ENCODE measurements at regions not wholly inside any gene's neighbourhood (a gene's known extent, or its start where the extent isn't known, plus 50 kb on each side); places are given as distances from the start of the nearest gene placed in this dataset.
"Not testable (repeated sequence)": the region's sequence is repeated elsewhere in the genome, so short reads cannot be mapped to it uniquely, and the experiment has no call there.

DNA sequence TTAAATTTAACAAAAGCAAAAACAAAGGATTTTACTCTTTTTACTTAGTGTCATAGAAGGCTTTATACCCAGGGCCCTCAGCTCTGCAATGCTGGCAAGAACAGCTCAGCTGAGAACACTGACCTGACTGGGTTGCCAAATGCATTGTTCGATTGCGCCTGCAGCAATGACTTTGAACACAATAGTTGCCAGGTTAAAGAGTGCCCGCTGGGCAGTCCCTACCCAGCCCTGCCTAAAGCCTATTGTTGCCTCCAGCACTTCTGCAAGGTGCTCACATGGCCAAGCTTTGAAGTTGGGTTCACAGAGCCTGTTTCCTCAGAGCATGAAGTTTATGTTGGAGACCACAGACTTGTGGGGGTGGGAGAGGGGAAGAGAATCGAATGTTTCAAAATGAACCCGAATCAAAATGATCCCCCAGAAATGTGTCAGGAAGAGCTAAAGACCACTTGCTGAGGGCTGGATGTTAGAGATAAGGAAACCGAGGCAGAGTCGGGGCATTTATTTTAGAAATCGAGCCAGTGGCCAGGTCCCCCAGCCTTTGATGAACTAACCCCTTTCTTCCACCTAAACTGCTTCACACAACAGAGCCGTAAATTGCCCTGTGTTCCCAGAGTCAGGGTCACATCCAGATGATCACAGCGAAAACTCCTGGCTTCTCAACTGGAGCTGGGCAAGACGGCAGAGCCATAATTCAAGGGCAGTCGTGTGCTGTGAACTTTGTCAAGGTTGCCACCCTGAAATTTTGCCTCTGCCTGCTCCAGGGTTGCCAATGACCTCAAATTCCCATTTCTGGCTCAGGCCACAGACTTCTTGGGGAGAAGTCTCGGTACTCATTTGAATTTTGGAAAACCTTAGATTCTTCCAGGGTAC lies 55.0 kb downstream of the FOXA2 start:
- DNase-seq (ENCODE audit: low read depth), result no peak

DNA sequence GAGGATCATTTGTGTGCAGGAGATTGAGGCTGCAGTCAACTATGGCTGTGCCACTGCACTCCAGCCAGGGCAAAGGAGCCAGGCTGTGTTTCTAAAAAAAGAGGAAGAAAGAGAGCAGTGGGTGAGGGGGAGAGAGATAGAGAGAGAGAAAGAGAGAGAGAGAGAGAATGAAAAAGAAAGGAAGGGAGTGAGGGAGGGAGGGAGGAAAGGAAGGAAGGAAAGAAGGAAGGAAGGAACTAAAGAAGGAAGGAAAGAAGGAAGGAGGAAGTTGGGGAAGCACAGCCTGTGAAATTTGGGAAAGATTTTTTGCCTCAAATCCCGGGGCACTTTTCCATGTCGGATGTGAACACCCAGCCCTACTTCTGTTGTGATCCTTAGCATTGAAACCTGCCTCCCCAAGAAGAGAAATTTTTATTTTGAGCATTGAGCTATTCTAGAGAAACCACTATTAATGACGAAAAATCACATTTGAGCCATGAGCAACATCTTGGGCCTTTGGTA lies 57.8 kb downstream of the FOXA2 start:
- no peak for DNase-seq (ENCODE audit: low read depth)

DNA sequence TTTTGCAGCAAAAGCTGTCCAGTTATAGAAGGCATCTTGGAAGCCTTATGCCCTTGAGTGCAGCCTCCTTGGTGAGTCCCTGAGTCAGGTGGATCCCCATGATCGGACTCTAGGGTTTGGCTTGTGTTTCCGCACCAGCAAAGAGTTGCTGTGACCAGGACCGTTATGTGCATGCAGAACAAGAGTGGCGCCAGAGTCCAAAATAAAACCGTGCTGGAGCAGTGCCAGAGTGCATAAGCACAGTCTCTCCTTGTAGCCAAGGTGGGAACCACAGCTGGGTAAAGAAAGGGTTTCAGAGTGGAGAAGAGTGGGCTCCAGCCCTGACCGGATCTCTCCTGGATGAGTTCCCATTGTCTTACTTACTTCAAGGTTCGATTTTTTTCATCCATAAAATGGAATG lies 58.6 kb downstream of the FOXA2 start:
- no peak for DNase-seq (ENCODE audit: low read depth)

DNA sequence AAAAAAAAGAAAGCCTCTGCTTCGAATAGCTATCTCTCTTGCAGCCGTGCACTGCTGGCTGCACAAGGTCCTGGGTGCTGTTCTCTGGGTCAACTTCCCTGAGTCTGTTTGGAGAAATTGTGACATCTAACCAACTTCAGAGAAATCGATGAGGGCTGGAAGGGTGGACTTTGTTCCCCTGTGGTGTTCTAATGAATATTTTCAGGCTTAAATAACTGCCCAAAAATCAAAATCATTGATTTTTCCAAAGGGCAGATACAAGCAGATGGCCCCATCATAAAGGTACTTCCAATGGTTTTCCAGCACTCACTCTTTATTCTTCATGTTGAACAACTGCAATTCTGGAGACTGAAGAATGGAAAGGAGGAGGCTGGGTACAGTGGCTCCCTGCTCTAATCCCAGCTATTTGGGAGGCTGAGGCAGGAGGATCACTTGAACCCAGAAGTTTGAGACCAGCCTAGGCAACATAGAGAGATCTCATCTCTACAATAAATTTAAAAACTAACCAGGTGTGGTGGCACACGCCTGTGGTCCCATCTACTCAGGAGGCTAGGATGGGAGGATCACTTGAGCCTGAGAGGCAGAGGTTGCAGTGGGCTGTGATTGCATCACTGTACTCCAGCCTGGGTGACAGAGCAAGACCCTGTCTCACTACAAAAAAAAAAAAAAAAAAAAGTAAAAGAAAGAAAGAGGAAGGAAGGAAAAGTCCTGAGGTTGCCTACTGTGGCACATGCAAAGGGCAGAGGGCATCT lies 59.1 kb downstream of the FOXA2 start:
- no peak for DNase-seq (ENCODE audit: low read depth)

DNA sequence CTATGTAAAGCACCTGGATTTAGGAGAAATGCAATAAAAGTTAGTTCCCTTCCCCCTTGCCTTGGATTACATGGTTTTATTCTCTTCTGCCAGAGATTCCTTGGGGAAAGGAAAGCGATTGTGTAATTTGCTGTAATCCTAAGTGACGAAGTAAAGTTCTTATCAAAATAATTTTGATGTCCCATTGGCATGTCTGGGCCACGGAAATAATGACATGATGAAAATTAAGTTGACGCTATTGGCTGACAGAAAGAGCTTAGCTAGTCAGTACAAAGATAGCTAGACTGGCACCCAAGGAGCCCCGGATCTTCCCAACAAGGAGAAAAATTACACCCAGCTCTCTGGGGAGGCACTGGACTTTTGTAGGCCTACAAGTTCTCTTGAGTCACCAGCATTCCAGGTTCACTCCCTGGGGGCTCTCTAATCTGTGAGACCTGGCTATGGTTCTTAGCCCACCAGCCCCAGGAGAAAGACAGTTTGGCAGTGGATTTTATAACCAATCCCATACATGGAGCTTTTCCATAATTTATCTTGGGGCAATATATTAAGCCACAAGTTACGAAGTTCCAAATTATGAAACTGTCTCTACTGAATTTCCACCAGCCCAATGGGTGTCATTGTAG lies 59.9 kb downstream of the FOXA2 start:
- no peak for DNase-seq (ENCODE audit: low read depth)

DNA sequence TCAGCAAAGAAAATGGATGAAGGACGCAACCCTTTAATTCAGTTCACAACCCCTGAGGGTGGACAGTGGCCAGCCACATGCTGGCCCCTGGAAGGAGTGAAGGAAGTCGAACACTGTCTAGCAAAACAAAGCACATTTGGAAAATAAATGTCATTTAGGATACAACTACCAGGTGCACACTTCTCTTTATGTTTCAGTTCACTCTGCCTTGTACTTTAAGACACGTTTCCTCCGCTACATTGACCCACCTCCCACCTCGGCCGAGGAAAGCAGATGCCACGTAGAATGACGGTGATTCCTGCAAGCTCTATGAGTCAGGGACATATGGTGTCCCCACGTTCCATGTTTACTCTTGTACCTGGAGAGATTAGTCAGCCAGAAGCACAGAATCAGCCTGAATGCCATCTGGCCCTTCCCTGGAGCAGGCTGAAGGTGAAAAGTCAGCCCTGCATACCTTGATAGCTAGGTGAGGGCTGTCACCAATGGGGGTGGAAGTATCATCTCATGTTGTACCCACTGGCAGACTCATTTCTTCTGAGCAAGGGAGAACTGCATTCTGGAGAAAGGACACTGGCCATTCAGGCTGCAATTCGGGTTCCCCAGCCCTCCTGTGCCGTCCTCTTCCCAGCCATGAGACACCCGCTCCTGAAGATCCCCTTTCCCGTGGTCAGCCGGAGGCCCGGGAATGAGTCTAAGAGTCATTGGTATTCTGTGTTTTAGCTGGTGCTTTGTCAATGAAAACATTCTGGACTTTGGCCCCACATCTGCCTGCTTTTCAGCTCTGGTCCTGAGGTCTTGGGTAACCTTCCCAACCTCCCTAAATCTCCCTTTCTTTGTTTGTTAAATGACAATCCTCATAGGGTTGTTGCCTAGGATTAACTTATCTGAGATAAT lies 60.6 kb downstream of the FOXA2 start:
- DNase-seq (ENCODE audit: low read depth), result no peak

DNA sequence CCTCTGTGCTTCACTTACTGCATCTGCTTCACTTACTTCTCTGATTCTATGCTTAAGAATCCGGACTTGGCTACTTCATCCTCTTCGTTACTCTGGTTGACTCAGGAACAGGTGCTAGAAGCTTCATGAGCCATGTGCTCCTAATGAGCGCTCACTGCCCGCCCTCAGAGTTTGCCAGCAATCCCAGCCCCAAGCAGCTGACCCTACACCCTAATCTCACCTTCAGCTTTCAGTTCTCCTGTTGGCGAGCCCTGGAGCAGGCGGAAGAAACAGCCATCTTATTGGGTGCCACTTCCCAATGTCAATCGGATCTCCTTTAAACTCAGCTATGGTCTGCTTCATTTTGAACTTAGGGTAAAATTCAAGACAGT lies 61.3 kb downstream of the FOXA2 start:
- DNase-seq (ENCODE audit: low read depth), result no peak

DNA sequence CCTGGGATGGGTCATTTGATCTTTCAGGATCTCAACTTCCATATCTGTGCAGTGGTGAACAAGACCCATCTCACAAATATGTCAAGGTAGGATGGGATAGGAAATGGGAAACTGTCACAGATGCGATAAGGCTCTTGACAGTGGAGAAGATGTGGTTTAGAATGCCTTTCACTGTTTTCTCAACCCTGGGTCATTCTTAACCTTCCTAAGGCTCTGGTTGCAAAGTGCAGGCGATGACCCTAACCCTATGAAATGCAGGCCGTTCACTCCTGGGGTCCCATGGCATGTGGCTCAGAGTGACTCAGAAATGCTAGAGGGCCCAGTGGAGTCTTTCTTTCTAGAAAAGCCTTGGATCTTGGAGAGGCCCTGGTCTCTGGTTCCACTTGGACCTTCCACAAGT lies 61.7 kb downstream of the FOXA2 start:
- no peak for DNase-seq (ENCODE audit: low read depth)

DNA sequence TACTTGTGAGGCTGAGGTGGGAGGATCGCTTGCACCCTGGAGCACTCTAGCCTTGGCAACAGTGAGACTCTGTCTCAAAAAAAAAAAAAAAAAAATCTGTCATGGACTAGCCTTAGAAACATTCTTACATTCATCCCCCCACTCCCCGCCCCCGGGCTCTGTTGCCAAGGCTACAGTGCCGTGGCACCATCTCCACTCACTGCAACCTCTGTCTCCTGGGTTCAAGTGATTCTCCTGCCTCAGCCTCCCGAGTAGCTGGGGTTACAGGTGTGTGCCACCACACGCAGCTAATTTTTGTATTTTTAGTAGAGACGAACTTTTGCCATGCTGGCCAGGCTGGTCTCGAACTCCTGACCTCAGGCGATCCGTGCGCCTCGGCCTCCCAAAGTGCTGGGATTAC lies 62.4 kb downstream of the FOXA2 start:
- not testable (repeated sequence) for DNase-seq (ENCODE audit: low read depth)

DNA sequence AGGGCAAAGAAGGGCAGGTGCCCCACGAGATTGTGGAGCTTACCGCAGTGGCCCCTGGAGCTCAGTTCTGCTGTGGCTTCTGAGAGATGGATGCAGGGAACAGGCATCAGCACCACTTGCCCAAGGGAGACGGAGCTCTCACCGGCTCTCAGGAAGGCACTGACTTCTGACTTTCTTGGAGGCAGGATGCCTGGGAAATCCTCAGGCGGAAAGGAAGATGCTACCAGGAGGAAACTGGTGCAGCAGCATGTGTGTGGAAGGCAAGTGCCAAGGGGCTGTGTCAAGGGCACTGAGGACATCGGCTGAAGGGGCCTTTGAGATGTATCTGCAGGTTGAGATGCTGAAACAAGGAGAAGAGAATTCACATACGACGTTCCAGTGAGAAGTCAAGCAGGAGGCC lies 64.0 kb downstream of the FOXA2 start:
- DNase-seq (ENCODE audit: low read depth), result no peak

DNA sequence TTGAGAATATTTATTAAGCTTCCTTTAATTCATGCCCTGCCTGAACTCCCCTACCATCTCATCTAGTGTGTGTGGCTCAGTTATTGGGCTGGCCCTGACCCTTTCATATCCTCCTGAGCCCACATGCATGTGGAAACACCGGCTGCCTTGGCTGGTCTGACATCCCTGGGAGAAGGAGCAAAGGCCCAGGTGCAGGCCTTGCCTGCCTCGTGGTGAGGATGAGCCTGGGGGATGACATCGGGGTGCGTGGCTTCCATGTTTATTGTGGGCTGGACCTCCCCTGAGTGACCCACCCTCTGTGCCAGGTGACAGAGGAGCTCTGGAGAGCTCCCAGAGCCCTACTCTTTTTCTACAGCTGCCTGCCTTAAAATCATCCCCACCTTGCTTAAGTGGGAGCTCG lies 69.1 kb downstream of the FOXA2 start:
- DNase-seq (ENCODE audit: low read depth), result no peak

DNA sequence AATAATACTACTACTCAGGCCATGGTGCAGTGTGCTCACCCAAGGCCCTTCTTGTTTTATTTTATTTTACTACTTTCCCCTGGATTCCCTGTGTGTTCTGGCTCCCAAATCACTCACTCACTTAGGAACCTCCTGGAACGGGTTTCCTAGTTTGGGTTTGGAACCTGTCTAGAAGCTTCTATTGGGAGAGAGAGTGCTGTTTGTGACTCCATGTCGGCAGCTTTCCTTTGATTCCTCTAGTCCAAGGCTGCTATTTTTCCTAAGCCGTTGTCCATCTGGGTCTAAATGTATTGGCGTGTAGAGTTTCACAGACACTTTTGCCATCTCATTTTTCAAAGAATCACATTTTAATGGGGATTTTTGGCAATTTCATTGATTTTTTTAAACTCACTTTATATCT lies 70.8 kb downstream of the FOXA2 start:
- DNase-seq (ENCODE audit: low read depth), result no peak

DNA sequence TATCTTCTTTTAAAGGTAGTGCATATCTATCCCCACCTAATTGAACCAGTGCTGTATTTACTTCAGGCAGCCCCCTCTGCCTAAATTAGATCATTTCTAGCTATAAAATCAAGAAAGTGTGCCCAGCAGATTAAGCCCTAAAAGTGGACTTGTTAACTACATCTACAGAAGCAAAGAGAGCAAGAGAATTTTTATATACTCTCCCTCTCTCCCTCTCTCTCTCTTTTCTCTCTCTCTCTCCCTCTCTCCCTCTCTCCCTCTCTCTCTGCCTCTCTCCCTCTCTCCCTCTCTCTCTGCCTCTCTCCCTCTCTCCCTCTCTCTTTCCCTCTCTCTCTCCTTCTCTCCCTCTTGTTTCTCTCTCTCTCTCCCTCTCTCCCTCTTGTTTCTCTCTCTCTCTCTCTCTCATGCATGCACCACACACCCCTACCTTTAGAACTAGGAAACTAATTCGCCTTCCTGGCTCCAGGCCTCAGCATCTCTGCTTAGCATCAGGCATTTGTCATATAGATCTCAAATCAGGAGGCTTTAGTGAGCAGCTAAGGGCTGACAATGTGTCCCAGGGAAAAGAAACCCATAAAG lies 71.4 kb downstream of the FOXA2 start:
- DNase-seq (ENCODE audit: low read depth), result no peak

DNA sequence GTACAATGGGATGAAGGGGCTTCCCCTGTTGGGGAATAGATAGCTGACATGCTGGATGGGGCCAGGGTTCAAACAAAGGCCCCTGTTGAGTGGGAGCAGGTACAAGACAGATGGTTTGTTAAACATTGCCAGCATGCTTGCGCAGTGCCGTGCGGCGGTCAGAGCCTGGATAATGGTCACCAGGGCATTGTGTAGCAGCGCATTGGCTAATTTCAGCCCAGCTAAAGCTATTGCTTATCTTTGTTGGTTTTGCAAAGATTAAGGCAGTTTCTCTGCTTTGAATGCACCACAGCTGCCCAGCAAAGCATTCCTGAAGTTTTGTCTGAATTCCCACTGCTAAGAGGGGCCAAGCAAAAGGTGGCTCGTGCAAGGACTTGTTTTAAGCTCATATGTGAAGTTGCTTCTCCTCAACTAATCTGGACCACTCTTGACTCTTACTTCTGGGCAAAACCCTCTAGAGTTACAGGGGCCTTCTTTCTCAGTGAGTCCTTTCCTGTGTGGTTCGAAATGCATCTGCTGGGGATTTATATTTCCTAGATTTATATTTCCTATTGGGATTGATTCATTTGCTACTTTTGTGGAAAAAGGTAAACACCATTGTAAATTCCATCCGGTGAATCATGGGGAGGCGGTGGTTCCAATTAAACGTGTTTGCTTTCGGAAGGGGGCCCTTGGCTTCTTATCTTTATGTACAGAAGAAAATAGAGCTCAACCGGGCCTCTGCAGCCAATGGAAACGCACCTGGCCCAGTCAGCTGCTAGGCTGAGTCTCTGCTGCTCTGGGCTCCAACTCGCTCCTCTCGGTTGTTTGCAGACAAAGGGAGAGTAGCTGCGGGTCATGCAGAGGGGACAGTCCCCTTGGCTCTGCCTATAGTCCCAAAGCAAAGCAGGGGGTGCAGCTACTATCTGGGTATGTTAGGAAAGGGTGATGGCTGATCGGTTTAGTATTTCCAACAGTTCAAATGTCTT lies 72.1 kb downstream of the FOXA2 start:
- no peak for DNase-seq (ENCODE audit: low read depth)

DNA sequence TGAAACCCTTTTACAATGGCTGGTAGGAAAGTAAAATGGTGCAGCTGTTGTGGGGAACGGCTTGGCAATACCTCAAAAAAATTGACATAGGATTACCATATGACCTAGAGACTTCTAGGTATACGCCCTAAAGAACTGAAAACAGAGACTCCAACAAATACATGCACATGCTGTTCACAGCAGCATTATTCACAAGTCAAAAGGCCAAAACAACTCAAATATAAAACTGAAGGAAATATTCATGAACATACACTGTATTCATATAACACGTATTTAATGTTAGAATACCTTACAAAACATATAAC lies 74.6 kb downstream of the FOXA2 start:
- no peak for DNase-seq (ENCODE audit: low read depth)

DNA sequence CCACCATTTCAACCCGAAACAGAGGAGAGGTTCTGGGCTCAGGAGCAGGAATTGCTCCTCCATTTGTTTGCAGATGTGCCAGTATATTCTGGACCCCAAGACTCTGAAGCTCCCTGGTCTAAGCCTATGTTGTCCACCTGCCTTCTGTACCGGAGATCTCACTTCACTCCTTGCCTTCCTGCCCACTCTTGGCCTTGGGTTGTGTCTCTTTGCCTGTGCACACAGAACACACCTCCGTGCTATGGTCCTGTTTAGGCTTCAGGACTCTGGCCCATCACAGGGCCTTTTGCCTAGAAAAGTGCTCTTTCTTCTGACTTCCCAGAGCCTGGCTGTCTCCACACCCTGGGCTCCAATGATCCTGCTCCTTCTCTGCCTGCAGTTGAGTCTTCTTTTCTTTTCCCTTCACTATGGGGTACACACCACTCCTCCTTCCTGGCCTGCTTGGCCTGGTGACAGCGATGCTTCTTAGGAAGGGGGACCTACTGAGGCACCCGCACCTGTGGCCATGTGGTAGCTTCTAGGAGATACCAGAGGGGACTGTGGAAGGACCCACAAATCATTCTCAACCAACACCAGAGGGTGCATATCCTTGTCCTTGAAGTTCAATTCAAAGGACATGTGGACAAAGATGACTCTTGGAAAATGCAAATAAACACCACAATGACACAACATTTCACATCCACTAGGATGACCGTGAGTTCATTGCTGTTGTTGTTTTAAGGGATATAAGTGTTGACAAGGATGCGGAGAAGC lies 75.1 kb downstream of the FOXA2 start:
- DNase-seq (ENCODE audit: low read depth), result no peak

DNA sequence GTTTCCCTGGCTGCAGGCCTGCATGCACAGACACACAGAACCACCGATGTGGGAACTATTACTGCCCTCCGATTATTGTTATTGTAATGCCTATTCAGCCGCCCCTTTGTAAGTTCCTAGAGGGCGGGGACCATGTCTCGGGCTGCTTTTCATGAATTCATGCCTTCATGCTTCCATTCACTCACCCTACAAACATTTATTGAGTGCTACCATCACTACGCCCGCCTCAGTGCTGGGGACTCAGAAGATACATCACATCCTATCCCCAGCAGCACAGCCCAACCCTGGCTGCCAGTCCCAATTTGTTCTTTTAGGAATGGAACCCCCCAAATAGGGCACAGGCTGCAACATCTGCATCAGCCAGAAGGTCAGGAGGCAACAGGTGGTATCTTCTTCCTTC lies 75.9 kb downstream of the FOXA2 start:
- DNase-seq (ENCODE audit: low read depth), result no peak

DNA sequence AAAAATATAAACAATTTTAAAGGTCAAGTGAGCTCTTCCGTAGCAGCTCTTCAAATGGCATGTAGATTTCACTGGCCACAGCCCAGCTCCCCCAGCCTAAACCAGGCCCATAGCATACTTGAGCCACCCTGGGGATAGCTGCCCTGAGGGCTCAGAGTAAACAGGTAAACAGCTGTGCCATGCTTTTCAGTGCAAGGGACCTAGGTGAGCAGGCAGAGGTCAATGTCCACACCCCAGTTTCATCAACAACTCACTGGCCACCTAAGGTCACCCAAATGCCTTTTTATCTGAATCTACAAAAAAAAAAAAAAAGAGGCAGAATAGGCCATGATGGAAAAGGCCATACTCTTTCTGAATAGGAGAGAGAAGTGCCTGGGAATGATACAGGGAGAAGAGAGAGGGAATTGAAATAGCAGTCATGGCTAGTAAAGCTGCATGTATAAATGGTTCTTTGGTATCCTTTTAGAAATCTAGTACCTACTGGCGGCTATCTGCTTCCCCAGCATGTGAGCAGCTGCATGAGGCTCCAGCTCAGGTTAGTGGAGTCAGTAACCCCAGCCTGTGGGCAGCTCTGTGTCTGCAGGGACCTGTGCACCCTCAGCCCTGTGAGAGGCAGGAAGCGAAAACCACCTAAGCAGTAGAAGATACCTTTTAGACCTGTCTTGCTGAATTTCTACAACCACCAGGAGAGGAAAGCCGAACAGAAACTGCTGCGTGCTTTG lies 77.0 kb downstream of the FOXA2 start:
- DNase-seq (ENCODE audit: low read depth), result no peak

DNA sequence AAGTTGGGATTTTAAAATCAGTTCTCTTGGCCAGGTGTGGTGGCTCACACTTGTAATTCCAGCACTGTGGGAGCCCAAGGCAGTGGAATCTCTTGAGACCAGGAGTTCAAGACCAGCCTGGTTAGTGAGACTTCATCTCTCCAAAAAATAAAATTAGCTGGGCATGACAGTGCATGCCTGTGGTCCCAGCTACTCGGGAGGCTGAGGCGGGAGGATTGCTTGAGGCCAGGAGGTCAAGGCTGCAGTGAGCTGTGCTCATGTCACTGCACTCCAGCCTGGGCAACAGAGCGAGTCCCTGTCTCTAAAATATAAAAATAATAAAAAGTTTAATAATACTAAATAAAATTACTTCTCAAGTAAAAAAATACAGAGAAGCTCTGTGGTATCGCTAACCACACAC lies 77.5 kb downstream of the FOXA2 start:
- no peak for DNase-seq (ENCODE audit: low read depth)
